ENCODE measurements at regions not wholly inside any gene's neighbourhood (a gene's known extent, or its start where the extent isn't known, plus 50 kb on each side); places are given as distances from the start of the nearest gene placed in this dataset.
"Not testable (repeated sequence)": the region's sequence is repeated elsewhere in the genome, so short reads cannot be mapped to it uniquely, and the experiment has no call there.

- 79% methylated on average over 9 of the region's 12 CpGs for WGBS (ENCODE audit: low lambda C conversion rate, missing lambda C conversion rate)
- TF ChIP-seq EZH2 (IDR thresholded peaks at IDR 0.05; ENCODE audit: borderline replicate concordance) (no peak), EZH2phosphoT487 (IDR thresholded peaks at IDR 0.05; ENCODE audit: low read depth, severe bottlenecking, unreplicated experiment) (no peak)
- TF ChIP-seq, protein P1, sequence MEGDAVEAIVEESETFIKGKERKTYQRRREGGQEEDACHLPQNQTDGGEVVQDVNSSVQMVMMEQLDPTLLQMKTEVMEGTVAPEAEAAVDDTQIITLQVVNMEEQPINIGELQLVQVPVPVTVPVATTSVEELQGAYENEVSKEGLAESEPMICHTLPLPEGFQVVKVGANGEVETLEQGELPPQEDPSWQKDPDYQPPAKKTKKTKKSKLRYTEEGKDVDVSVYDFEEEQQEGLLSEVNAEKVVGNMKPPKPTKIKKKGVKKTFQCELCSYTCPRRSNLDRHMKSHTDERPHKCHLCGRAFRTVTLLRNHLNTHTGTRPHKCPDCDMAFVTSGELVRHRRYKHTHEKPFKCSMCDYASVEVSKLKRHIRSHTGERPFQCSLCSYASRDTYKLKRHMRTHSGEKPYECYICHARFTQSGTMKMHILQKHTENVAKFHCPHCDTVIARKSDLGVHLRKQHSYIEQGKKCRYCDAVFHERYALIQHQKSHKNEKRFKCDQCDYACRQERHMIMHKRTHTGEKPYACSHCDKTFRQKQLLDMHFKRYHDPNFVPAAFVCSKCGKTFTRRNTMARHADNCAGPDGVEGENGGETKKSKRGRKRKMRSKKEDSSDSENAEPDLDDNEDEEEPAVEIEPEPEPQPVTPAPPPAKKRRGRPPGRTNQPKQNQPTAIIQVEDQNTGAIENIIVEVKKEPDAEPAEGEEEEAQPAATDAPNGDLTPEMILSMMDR (IDR thresholded peaks at IDR 0.05; ENCODE audit: poor library complexity) = no peak
- Histone ChIP-seq H3K36me3 (replicated peaks; ENCODE audit: insufficient read depth, low read depth) (no peaks in the 10 kb centered on the region), H3K27ac (no peak overlapping the region), H3K4me2 (no peak overlapping the region), H4K20me1 (ENCODE audit: insufficient read depth, poor library complexity, severe bottlenecking) (no peaks in the 10 kb centered on the region), H3K27me3 (no peaks in the 10 kb centered on the region), H3K4me3 (no peak overlapping the region), H3K79me2 (no peaks in the 10 kb centered on the region), H3K9me2 (replicated peaks; ENCODE audit: insufficient read depth) (no peaks in the 10 kb centered on the region), H2AFZ (no peak overlapping the region), H3K9me3 (ENCODE audit: low read depth) (peaks cover 3% of the 10 kb centered on the region), H3K4me1 (ENCODE audit: insufficient read depth) (no peaks in the 10 kb centered on the region)
- DNase-seq (ENCODE audit: low spot score) = no peak
These were observed 129.7 kb downstream of the ZNF248 start for GRCh38 chr10:37727491-37728352.

DNA sequence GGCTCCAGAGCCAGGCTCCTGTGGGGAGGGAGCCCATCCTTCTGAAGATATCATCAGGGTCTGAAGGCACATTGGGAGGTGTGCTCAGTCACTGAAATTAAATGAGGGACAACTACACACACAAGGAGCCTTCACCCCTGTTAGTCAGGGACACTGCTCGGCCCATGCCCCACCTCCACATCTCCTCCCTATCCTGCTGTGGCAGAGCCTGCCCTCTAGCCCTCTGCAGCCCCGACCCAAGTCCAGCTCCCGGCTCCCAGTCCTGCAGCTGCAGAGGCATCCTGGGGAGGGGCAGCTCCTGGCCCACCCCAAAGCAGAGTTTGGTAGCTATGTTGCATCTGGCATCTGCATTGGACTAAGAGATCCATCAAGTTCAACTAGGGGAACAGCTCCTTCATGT is 136.3 kb downstream of the ZNF248 start:
- Histone ChIP-seq H3K27ac (no peak overlapping the region), H3K9me3 (ENCODE audit: low read depth) (no peaks in the 10 kb centered on the region), H3K9me2 (replicated peaks; ENCODE audit: insufficient read depth) (no peaks in the 10 kb centered on the region), H3K79me2 (no peaks in the 10 kb centered on the region), H4K20me1 (ENCODE audit: insufficient read depth, poor library complexity, severe bottlenecking) (no peaks in the 10 kb centered on the region), H3K36me3 (replicated peaks; ENCODE audit: insufficient read depth, low read depth) (no peaks in the 10 kb centered on the region), H2AFZ (no peak overlapping the region), H3K27me3 (no peaks in the 10 kb centered on the region), H3K4me3 (no peak overlapping the region), H3K4me2 (no peak overlapping the region), H3K4me1 (ENCODE audit: insufficient read depth) (no peaks in the 10 kb centered on the region)
- WGBS (ENCODE audit: low lambda C conversion rate, missing lambda C conversion rate) = 82% methylated on average over 3 of the region's 3 CpGs
- TF ChIP-seq EZH2 (IDR thresholded peaks at IDR 0.05; ENCODE audit: borderline replicate concordance) = no peak
- TF ChIP-seq EZH2phosphoT487 (IDR thresholded peaks at IDR 0.05; ENCODE audit: low read depth, severe bottlenecking, unreplicated experiment) = no peak
- TF ChIP-seq, protein P1 (IDR thresholded peaks at IDR 0.05; ENCODE audit: poor library complexity) = no peak
- DNase-seq (ENCODE audit: low spot score) = no peak

GRCh38 chr10:37718060-37718459 is 139.3 kb downstream of the ZNF248 start:
- H3K4me1 ChIP-seq (ENCODE audit: insufficient read depth); H3K4me2 ChIP-seq; DNase-seq (ENCODE audit: low spot score); H3K79me2 ChIP-seq; H3K27me3 ChIP-seq; H4K20me1 ChIP-seq (ENCODE audit: insufficient read depth, poor library complexity, severe bottlenecking); H3K36me3 ChIP-seq (replicated peaks; ENCODE audit: insufficient read depth, low read depth); H3K9me3 ChIP-seq (ENCODE audit: low read depth); H3K27ac ChIP-seq; H2AFZ ChIP-seq; H3K9me2 ChIP-seq (replicated peaks; ENCODE audit: insufficient read depth); H3K4me3 ChIP-seq: not testable (repeated sequence)
- WGBS (ENCODE audit: low lambda C conversion rate, missing lambda C conversion rate) = 83% methylated on average over 6 of the region's 6 CpGs

DNA sequence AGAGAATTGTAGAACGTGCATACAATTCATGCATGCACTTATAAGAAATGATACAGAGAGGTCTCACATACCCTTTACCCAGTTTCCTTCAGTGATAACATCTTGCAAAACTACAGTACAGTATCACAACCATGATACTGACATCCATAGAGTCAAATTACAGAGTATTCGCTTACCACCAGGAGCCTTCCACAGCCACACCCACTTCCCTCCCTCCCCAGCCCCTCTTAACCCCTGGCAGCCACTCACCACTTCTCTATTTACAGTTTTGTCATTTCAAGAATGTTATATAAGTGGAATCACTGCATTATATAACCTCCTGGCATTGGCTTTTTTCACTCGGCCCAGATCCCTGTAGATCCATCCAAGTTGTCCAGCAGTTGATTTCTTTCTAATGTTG is 143.8 kb downstream of the ZNF248 start:
- WGBS (ENCODE audit: low lambda C conversion rate, missing lambda C conversion rate) = 70% methylated on average over 3 of the region's 3 CpGs
- no peaks in the 10 kb centered on the region for H3K79me2 ChIP-seq
- no peak overlapping the region for H3K4me3 ChIP-seq
- H3K4me1 ChIP-seq (ENCODE audit: insufficient read depth) = no peaks in the 10 kb centered on the region
- H3K4me2 ChIP-seq = no peak overlapping the region
- no peaks in the 10 kb centered on the region for H3K27me3 ChIP-seq
- DNase-seq (ENCODE audit: low spot score) = no peak
- no peak overlapping the region for H3K27ac ChIP-seq
- no peaks in the 10 kb centered on the region for H3K9me3 ChIP-seq (ENCODE audit: low read depth)
- H3K9me2 ChIP-seq (replicated peaks; ENCODE audit: insufficient read depth) = no peaks in the 10 kb centered on the region
- TF ChIP-seq EZH2 (IDR thresholded peaks at IDR 0.05; ENCODE audit: borderline replicate concordance) (no peak), EZH2phosphoT487 (IDR thresholded peaks at IDR 0.05; ENCODE audit: low read depth, severe bottlenecking, unreplicated experiment) (no peak)
- TF ChIP-seq, protein P1 (IDR thresholded peaks at IDR 0.05; ENCODE audit: poor library complexity) = no peak
- no peak overlapping the region for H2AFZ ChIP-seq
- H4K20me1 ChIP-seq (ENCODE audit: insufficient read depth, poor library complexity, severe bottlenecking) = no peaks in the 10 kb centered on the region
- H3K36me3 ChIP-seq (replicated peaks; ENCODE audit: insufficient read depth, low read depth) = no peaks in the 10 kb centered on the region

Data from hepatocyte (in vitro differentiated cells).